Ovary (tissue), 7 donors: ENCODE measurements at regions not wholly inside any gene's neighbourhood (a gene's known extent, or its start where the extent isn't known, plus 50 kb on each side); places are given as distances from the start of the nearest gene placed in this dataset.

Experiments used
- DNase-seq, 5 donors: peaks; one replicate each; pipeline ENCODE4 v3.0.0-alpha.2; 2019 to 2020
- H3K27ac ChIP-seq, 2 donors: fragments of 200-600 bp; one replicate each; pipeline versions ENCODE4 v1.5.1 to v1.8.0; 2019 to 2022
- H3K27me3 ChIP-seq: fragments of 200-600 bp; one replicate; pipeline ENCODE4 v1.8.0; 2022
- H3K36me3 ChIP-seq: fragments of 200-600 bp; sonication (generic); one replicate; pipeline ENCODE4 v1.5.1; 2019
- H3K4me1 ChIP-seq: one replicate; pipeline ENCODE4 v1.8.1; 2013; ENCODE audit warnings: mild to moderate bottlenecking, moderate library complexity; ENCODE audit not compliant: insufficient read depth
- H3K4me3 ChIP-seq: fragments of 200-600 bp; sonication (generic); one replicate; pipeline ENCODE4 v1.5.1; 2017
- H3K9me3 ChIP-seq, 2 donors: fragments of 200-600 bp in 1 of 2; sonication (generic) in 1 of 2; one replicate each; pipeline versions ENCODE4 v1.5.1 to v1.8.1; 2013 to 2019; ENCODE audit warnings: mild to moderate bottlenecking in 1 of 2, moderate library complexity in 1 of 2
- EP300 ChIP-seq: sonication (generic); formaldehyde crosslinking; IDR thresholded peaks from one replicate; pipeline ENCODE4 v1.6.1; 2017; ENCODE audit warnings: antibody characterized with exemption
- POLR2A ChIP-seq: fragments of 450-650 bp; IDR thresholded peaks from one replicate; pipeline ENCODE4 v1.6.1; 2017; ENCODE audit warnings: antibody characterized with exemption, mild to moderate bottlenecking, moderate library complexity
- WGBS, 3 donors: extraction: QIAGEN DNeasy Blood & Tissue Kit in 1 of 3; methylation state at CpG; one replicate each; pipeline versions ENCODE4 v1.1.5 to v1.1.7; 2013 to 2017; 5-methylcytosine and 5-hydroxymethylcytosine counted together
- intact Hi-C, 4 donors: fragments of 100-400 bp; cut with DNase I; formaldehyde crosslinking; loops; one replicate each; pipeline versions ENCODE4 v1.11.0 to v1.15.1; 2022 to 2023
- TF ChIP-seq, protein P1 (sequence below), 3 donors: fragments of 450-650 bp in 2 of 3; fragments of 200-600 bp in 1 of 3; IDR thresholded peaks; one replicate each; pipeline versions ENCODE4 v1.5.1 to v1.8.0; 2016 to 2022; ENCODE audit warnings: antibody characterized with exemption in 3 of 3, mild to moderate bottlenecking in 1 of 3
- donor health status: DM: no; HTN: no; CAD: no; lungs with moderate emphysema.
- donor health status: DM: no; HTN: no; CAD: no.
- donor health status: Bipolar disorder and iron deficiency.
- donor health status: DM: no; HTN: no; CAD: no.
- donor health status: DM: yes; HTN: yes; CAD: no.

GRCh38 chr1:198472997-198473396 is 67.5 kb downstream of the ATP6V1G3 start:
- intact Hi-C loops, result no loop called here
- Histone ChIP-seq H3K4me3 (no peak overlapping the region), H3K36me3 (no peaks in the 10 kb centered on the region), H3K27ac (no peak overlapping the region), H3K9me3 (no peaks in the 10 kb centered on the region), H3K4me1 (no peaks in the 10 kb centered on the region), H3K27me3 (no peaks in the 10 kb centered on the region)
- DNase-seq, result no peak
- no peak for TF ChIP-seq POLR2A
- TF ChIP-seq EP300, result no peak
- TF ChIP-seq, protein P1, sequence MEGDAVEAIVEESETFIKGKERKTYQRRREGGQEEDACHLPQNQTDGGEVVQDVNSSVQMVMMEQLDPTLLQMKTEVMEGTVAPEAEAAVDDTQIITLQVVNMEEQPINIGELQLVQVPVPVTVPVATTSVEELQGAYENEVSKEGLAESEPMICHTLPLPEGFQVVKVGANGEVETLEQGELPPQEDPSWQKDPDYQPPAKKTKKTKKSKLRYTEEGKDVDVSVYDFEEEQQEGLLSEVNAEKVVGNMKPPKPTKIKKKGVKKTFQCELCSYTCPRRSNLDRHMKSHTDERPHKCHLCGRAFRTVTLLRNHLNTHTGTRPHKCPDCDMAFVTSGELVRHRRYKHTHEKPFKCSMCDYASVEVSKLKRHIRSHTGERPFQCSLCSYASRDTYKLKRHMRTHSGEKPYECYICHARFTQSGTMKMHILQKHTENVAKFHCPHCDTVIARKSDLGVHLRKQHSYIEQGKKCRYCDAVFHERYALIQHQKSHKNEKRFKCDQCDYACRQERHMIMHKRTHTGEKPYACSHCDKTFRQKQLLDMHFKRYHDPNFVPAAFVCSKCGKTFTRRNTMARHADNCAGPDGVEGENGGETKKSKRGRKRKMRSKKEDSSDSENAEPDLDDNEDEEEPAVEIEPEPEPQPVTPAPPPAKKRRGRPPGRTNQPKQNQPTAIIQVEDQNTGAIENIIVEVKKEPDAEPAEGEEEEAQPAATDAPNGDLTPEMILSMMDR (IDR thresholded peaks at IDR 0.05), result no peak
- 80 to 88% (median 80%) methylated on average over 2 of the region's 2 CpGs for WGBS, 3 donors

GRCh38 chr1:198472119-198472518 is 68.4 kb downstream of the ATP6V1G3 start:
- Histone ChIP-seq H3K9me3 (no peaks in the 10 kb centered on the region), H3K4me1 (no peaks in the 10 kb centered on the region), H3K36me3 (no peaks in the 10 kb centered on the region), H3K4me3 (no peak overlapping the region), H3K27me3 (no peaks in the 10 kb centered on the region), H3K27ac (no peak overlapping the region)
- 88 to 100% (median 89%) methylated on average over 1 of the region's 1 CpG for WGBS, 3 donors
- TF ChIP-seq POLR2A (no peak), EP300 (no peak)
- TF ChIP-seq, protein P1 (IDR thresholded peaks at IDR 0.05), result no peak
- intact Hi-C loops, result no loop called here
- DNase-seq, result no peak

- Histone ChIP-seq H3K36me3 (no peaks in the 10 kb centered on the region), H3K27me3 (no peaks in the 10 kb centered on the region), H3K4me1 (no peaks in the 10 kb centered on the region), H3K4me3 (no peak overlapping the region), H3K9me3 (no peaks in the 10 kb centered on the region), H3K27ac (no peak overlapping the region)
- intact Hi-C loops, result loop anchor here in 1 of 4 donors (10.0 kb wide), 1 partner anchor 943 kb away; no protein-coding TSS in a partner anchor
- no peak for TF ChIP-seq EP300
- TF ChIP-seq, protein P1 (IDR thresholded peaks at IDR 0.05), result no peak
- TF ChIP-seq POLR2A, result no peak
- no peak for DNase-seq
- WGBS, 3 donors, result 83 to 89% (median 84%) methylated on average over 2 of the region's 2 CpGs
Measured at GRCh38 chr1:198467907-198468306, 72.6 kb downstream of the ATP6V1G3 start.

- DNase-seq, result no peak
- Histone ChIP-seq H3K27ac (no peak overlapping the region), H3K4me1 (no peaks in the 10 kb centered on the region), H3K27me3 (no peaks in the 10 kb centered on the region), H3K9me3 (no peaks in the 10 kb centered on the region), H3K4me3 (no peak overlapping the region), H3K36me3 (no peaks in the 10 kb centered on the region)
- WGBS, 3 donors, result 42 to 66% (median 55%) methylated on average over 2 of the region's 2 CpGs
- intact Hi-C loops, result loop anchor here in 1 of 4 donors (10.0 kb wide), 1 partner anchor 943 kb away; no protein-coding TSS in a partner anchor
- TF ChIP-seq, protein P1 (IDR thresholded peaks at IDR 0.05), result no peak
- TF ChIP-seq POLR2A, result no peak
- TF ChIP-seq EP300, result no peak
Measured at GRCh38 chr1:198467342-198467741, 73.1 kb downstream of the ATP6V1G3 start.
